ENCODE measurements at regions not wholly inside any gene's neighbourhood (a gene's known extent, or its start where the extent isn't known, plus 50 kb on each side); places are given as distances from the start of the nearest gene placed in this dataset.

- TF ChIP-seq GABPA (IDR thresholded peaks at IDR 0.05 in 1 of 2, conservative IDR thresholded peaks at IDR 0.05 in 1 of 2) (no peak), CTCF (IDR thresholded peaks at IDR 0.05; ENCODE audit: low read depth, low read length, missing input control) (no peak), JUND (IDR thresholded peaks at IDR 0.05) (no peak), SP1 (IDR thresholded peaks at IDR 0.05) (no peak), EGR1 (IDR thresholded peaks at IDR 0.05; ENCODE audit: low read depth in 2 of 2) (no peak), HNF4G (IDR thresholded peaks at IDR 0.05) (no peak), RXRA (IDR thresholded peaks at IDR 0.05) (no peak), NR2F2 (IDR thresholded peaks at IDR 0.05) (no peak)
Observed at GRCh38 chr6:112786801-112787200, 439.7 kb downstream of the RFPL4B start (continued).

- H3K4me3 ChIP-seq (ENCODE audit: low read depth in 1 of 3, low read length in 3 of 3) = no peak overlapping the region
- no peaks in the 10 kb centered on the region for H3K9me3 ChIP-seq (ENCODE audit: control insufficient read depth in 4 of 4, low read length in 3 of 4)
- no peaks in the 10 kb centered on the region for H3K36me3 ChIP-seq (ENCODE audit: control insufficient read depth in 4 of 4, insufficient read depth in 3 of 4, low read depth in 1 of 4, low read length in 3 of 4)
- 70% methylated on average over 6 of the region's 6 CpGs for WGBS
- H3K27me3 ChIP-seq (ENCODE audit: control insufficient read depth in 4 of 4, insufficient read depth in 4 of 4, low read length in 3 of 4) = no peaks in the 10 kb centered on the region
- no peak for DNase-seq (ENCODE audit: low spot score)
- no peak overlapping the region for H3K9ac ChIP-seq (ENCODE audit: low read depth in 1 of 2, low read length in 2 of 2)
- no peak for TF ChIP-seq RAD21 (IDR thresholded peaks at IDR 0.05)
- no peak for TF ChIP-seq GABPA (IDR thresholded peaks at IDR 0.05 in 1 of 2, conservative IDR thresholded peaks at IDR 0.05 in 1 of 2)
- TF ChIP-seq JUND (IDR thresholded peaks at IDR 0.05) = no peak
- TF ChIP-seq REST (IDR thresholded peaks at IDR 0.05) = no peak
- no peak for TF ChIP-seq YY1 (IDR thresholded peaks at IDR 0.05)
- TF ChIP-seq NR2F2 (IDR thresholded peaks at IDR 0.05) = no peak
- no peak for TF ChIP-seq EGR1 (IDR thresholded peaks at IDR 0.05; ENCODE audit: low read depth in 2 of 2)
- no peak for TF ChIP-seq FOXA2 (IDR thresholded peaks at IDR 0.05)
- TF ChIP-seq HNF4G (IDR thresholded peaks at IDR 0.05) = no peak
- no peak for TF ChIP-seq SP1 (IDR thresholded peaks at IDR 0.05)
- TF ChIP-seq MAX (IDR thresholded peaks at IDR 0.05) = no peak
- TF ChIP-seq ATF3 (IDR thresholded peaks at IDR 0.05) = no peak
- no peak for TF ChIP-seq CTCF (IDR thresholded peaks at IDR 0.05; ENCODE audit: low read depth, low read length, missing input control)
- TF ChIP-seq FOXA1 (IDR thresholded peaks at IDR 0.05) = no peak
- no peak for TF ChIP-seq ZBTB33 (IDR thresholded peaks at IDR 0.05)
- no peaks in the 10 kb centered on the region for H3K4me1 ChIP-seq (ENCODE audit: control insufficient read depth in 4 of 4, insufficient read depth in 4 of 4, low read length in 3 of 4)
- no peak overlapping the region for H3K27ac ChIP-seq (ENCODE audit: low read depth in 1 of 2, low read length in 2 of 2)
Observed at GRCh38 chr6:112787371-112787770, 440.2 kb downstream of the RFPL4B start.
